HG03175 (cell line): ENCODE measurements at regions not wholly inside any gene's neighbourhood (a gene's known extent, or its start where the extent isn't known, plus 50 kb on each side); places are given as distances from the start of the nearest gene placed in this dataset.

Experiments used
- ATAC-seq: cut with Tn5 transposase; IDR thresholded peaks from one replicate; pipeline ENCODE4 v1.9.1; 2021; ENCODE audit warnings: mild to moderate bottlenecking, moderate library complexity; ENCODE audit not compliant: unreplicated experiment

DNA sequence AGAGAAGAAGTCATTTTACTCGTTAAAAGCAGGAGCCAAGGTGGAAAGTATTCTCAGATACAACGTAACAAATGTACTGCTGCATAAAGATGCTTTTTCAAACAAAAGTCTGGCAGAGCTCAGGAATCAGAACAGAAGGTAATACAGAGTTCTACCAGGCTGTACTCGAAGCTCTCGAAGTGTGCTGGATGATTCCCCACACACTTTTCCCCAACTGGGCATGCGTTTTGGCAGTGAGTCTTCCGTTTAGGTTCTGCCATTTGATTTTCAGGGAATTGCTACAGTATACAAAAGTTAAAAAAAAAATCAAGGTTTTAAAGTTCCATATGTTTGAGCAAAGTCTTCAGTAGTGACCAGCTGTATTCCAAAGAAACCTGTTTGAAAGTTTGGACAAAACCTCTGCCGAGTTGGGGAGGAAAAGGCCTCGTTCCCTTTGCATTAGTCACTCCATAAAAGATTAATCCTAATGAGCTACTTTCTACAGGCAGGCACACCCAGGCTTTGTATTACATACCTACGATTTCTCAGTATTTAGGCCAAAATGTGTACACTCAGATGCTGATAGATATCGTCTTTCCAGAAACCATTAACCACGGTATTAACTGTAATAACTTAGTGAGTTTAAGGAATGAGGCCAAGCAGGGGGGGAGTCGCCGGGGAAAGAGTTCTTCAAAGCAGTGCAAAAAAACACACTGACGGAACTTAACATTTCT lies 477.1 kb downstream of the LMO4 start:
- no peak for ATAC-seq

DNA sequence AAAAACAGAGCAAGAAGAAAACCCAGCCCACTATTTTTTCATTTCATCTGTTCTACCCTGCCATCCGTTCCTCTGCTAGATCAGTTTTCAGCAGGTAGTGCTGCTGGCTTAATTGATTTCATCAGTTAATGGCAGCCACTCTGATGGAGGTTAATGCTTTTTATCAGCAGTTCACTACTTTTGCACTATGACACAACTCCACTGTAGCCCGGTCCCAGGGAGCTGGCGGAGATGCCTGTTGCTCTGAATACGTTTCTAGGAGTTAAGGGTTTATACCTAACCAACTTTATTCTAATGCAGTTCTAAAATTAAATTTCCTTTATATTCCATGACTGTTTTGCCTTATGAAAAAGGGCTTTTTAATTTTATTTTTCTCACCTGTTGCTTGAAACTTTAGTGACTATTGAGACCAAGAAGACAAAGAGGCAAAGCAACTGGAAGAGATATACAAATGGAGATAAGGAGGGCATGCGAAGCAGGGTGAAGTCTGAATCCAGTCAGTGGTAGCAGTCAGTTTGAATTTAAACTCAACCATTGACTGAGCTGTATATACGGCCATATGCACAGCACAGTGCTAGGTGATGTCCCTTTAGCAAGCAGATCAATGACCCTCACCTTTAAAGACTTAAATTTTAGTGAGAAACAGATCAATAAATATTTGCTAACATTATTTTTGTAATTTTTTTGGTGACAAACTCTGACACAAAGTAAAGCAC lies 477.9 kb downstream of the LMO4 start:
- ATAC-seq = no peak

DNA sequence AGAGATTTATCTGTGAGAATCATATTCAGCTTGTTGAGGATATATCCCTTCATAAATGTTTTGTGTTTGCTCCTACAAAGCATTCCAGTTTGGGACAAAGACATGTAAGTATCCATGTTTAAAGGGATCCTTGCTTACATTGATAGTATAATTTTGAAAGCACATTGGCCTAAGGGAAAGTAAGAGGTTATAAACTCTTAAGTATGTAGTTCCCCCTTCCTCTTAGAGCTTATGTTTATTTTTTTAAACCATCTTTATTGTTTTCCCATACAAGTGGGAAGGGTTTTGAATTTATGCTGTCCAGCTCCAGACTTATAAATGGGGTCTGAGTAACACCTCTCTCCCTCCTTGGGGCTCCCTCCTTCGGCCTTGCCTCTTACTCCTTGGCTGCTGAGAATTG lies 481.5 kb downstream of the LMO4 start:
- ATAC-seq = no peak

DNA sequence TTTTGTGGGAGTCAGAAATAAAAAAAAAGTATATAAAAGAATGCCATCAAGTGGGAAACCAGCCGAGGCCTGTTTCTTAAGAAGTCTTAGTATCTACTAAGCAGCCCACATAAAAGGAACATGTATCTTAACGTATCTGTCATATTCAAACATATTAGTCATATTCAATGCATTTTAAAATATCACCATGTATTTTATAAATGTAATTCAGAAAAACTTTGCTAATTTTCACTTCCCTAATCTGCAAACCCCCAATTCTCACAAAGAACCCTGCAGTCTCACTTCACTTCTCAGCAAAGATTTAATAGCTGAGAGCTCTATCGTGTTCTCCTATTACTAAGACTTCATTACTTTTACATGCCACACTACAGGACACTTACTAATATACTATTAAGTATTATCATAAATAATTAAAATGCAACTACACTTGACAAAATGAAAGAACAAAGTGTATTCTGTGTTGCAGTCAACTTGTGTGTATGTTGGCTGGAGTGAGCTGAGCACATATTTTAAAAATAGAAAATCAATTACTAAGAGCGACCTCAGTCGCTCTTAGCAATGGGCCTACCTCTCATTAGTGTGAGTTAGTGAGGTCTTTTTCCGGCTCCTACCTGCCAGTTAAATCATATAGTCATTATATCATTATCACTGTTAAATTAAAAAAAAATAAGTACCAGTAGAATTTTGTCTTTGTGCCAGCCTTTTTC lies 484.3 kb downstream of the LMO4 start:
- ATAC-seq = peak; percentile 75

DNA sequence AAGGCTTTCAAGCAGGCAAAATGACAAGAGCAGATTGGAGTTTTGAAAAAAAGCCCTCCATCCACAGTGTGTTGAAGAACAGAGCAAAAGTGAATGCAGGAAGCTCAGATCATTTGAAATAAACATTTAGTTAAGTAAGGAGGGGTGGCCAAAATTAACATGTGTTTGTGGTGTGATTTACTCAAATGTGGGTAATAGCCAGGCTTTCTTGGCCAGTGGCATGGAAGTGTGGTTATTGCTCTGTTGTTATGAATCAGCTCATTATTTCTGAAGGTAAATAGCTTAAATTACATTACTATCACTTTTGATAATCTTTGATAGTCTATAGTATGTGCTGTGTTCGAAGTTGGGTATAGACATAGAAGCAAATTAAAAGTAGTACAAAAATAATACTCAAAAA lies 485.9 kb downstream of the LMO4 start:
- ATAC-seq = no peak

DNA sequence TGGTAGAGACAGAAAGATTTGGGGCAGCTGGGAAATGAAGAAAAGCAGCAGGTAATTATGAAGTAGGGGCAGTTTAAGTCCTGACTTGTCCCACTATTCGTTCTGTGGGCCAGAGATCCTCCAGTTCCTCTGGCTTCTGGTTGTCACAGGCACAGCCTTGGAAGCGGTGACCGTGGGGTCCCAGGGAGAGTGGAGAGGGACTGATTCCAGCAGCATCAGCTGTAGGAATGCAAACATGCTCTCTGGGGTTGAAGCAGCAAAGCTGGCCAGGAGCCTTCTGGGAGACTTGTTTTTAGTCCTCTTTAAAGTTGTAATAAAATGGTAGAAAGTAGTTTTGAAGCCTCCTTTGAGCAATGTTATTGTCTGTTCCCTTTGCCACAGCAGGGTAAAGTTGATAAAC lies 488.0 kb downstream of the LMO4 start:
- no peak for ATAC-seq

DNA sequence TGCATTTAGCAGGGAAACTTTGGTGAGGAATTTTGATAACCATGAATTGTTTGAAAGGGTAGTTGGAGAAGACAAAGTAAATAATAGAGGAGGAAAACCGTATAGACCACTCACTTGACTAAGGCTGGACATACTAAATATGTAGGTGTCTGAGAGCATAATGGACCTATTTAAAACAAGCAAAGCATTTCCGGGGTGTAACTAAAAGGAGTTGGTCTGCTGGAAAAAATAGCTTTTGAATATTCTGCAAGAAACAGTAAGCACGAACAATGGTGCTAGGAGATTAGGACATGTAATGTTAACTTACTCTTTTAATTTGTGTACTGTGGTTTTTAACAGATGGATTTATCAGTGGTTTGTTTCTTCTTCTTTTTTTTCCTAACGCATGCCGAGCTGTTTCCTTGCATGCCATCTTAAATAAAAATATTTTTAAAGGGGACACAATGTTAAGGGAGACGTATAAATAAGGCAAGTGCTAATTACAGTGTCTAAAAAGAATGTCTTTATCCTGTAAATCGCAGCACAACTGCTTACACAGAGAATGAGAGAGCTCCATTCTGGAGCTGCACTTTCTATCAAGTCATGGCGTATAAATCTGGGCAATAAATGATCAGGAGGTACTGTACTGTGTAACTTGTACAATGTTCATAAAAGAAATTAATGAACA lies 492.1 kb downstream of the LMO4 start:
- ATAC-seq = no peak

DNA sequence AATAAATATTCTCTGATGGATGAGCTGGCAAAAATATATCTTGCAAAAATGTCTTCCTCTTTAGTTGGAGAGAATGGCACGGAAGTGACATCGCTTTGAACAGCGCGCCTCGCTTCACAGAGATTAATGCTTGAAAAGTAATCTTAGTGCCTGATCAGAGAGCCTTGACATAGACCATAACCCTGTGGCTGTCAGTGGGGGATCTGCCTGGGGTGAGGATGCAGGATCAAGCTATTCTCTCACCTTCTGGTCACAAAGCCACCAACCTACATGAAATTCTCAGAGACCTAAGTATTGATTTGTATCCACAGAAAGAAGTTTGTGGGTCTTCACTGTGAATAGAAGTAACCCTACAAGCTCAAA lies 492.6 kb downstream of the LMO4 start:
- no peak for ATAC-seq

DNA sequence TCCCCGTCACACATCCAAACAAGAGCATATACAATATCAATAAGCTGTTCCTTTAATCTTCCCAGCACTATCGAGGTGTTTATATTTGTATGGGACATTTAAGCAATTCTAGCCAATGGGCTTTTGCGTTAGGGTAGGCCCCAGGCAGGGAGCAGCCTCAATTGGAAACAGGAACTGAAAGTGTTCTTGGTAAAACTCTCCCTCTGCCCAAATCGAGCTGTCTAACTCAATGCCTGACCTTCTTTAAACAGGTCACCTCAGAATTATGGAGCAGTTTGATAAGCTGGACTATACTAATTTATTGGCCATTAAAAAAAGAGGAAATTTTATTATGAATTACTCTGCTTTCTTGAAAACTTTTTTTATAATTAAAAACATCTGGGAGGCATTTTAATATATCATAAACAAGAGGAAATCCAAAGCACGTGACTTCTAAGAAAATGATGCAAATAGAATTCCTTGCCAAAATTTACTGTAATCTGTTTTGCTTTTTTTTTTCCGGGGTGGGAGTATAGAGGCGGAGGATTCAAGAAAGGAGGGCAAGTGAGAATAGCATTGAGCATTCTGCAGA lies 498.1 kb downstream of the LMO4 start:
- ATAC-seq = peak; percentile 87

DNA sequence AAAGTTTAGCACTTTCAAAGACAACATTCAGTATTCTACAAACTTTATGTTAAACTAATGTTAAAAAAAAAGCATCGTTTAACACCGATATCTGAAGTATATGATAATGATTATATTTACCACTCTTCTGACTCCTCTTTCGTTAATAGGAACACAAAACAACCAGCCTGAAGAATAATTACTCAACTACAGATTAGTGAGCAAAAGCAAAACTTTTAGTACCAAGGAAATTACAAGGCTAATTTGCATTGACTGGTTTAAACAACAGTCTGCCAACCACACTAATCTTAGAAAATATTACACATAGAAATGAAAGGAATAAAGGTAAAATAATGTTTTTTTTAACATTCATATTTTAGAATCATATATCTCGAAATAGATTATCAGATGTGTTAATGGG lies 500.7 kb downstream of the LMO4 start:
- peak; percentile 59 for ATAC-seq

DNA sequence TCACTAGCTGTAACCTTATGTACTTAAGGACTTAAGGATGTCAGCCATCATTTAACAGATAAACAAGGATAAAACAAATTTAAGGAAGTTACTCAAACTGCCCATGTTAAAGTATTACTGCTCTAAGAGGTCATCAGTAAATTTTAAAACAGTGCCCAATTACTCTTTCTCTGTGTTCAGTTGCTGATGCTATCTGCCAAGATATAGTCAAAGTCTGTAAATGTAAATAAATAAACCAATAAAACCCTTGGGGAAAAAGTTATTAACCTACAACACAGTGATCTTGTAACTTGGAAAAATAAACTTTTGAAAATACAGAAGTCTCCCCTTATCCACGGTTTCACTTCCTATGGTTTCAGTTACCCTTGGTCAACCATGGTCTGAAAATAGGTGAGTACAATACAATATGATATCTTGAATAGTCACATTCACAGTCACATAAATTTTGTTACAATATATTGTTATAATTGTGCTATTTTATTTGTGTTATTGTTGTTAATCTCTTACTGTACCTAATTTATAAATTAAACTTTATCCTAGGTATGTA lies 501.8 kb downstream of the LMO4 start:
- no peak for ATAC-seq

DNA sequence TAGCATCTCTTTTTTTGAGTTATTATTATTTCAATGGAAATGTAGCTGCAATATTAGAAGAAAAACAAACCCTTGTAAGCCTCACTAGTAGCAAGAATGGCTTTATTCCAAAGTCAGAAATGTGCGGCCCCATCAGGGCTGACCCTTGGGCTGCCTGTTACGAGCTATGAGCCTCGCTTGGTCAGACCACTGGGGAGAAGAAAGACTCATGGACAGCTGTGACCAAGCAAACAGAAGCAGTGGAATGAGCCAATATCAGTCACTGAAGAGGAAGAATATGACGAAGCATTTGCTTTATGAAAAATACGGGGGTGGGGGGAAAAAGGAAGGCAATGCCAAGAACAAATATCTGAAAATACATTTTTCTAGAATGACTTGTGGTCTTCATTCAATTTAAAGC lies 504.5 kb downstream of the LMO4 start:
- ATAC-seq = no peak

DNA sequence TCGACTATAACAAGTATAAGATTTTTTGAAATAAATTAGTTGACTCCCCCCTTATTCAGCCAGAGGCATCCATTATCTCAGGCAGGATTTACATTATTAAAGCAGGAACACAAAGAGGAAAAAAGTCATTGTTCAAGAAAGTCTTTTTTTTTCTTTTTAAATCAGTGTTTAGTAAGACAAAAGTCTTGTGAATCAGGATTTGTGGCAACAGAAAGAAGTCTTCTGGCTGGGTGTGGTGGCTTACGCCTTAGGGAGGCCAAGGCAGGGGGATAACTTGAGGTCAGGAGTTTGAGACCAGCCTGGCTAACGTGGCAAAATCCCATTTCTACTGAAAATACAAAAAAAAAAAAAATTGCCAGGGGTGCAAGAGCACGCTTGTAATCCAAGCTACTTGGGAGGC lies 505.5 kb downstream of the LMO4 start:
- ATAC-seq = no peak

DNA sequence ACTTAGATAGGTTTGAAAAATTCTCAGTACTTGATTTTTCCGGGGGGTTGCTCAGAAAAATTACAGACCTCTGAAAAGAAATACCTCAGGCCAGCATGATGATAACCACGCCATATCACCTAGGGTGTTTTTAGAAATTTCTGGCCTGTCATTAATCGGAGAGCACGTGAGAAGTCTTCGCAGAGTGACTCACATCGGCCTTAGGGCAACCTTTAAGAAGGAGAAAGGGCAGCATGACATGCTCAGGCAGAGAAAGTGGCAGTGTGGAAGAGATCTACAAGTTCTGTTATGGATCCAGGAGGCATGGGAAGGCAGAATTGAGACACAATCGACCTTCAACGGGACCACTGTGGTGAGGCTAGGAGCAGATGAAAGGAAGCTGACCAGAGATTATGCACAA lies 506.3 kb downstream of the LMO4 start:
- no peak for ATAC-seq

DNA sequence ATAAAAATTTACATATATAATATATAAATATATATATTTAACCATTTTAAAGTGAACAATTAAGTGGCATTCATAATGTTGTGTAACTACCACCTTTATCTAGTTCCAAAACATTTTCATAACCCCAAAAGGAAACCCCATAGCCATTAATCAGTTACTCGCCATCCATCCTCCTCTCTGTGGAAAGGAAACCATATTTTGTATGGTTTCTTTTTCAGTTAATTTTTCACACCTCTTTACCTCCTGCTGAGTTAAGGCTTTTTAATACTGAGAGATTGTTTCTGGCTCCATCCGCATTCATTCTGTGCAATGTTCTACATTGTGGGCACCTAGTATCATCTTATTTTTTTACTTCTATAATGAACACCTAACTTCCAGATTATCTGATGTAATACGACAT lies 512.1 kb downstream of the LMO4 start:
- ATAC-seq = peak; percentile 100

DNA sequence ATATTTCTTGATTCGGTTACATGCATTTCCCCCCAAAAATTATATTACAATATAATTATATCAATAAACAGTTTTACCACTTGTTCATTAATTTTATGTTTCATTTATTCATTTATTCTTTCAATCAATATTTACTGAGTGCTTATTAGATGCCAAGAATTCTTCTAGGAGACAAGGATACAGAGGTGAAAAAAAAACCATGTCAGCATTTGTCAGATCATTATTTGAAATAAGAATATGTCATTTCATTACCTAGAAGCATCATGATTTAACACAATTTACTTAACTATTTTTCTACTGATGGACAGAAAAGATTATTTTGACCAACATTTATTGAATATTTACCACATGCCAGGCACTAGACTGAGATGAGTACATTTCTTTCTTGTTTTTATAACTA lies 512.7 kb downstream of the LMO4 start:
- no peak for ATAC-seq

DNA sequence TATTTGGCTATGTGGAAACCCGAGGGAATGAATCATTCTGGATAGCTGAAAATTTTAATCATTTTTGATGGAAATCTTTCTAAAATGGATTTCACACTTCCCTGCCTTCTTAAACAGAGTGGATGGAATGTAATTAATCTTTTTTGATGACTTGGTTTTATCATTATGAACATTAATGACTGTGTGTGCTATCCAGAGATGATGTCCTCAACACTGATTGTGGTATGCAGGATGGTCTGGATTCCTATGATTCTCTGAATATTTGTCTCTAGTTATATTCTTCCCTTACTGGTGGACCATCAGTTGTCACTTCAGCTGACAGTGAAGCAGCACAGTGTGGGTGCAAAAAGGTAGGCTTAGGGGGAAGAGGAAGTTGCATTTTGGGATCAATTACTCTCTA lies 513.5 kb downstream of the LMO4 start:
- no peak for ATAC-seq

DNA sequence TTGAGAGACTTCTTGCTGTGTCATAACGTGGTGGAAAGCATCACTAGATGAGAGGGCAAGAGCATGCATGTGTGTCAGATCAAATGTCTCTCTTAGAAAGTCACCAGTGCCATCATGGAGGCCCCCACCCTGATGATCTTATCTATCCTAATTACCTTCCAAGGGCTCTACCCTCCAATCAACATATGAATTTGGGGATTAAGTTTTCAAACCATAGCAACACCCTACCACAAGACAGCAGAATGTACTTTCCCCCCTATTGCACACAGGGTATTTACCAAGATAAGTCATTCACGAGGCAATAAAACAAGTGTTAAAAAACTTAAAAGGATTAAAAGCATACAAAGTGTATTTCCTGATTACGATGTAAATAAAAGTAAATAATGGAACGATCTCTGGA lies 515.6 kb downstream of the LMO4 start:
- ATAC-seq = no peak

DNA sequence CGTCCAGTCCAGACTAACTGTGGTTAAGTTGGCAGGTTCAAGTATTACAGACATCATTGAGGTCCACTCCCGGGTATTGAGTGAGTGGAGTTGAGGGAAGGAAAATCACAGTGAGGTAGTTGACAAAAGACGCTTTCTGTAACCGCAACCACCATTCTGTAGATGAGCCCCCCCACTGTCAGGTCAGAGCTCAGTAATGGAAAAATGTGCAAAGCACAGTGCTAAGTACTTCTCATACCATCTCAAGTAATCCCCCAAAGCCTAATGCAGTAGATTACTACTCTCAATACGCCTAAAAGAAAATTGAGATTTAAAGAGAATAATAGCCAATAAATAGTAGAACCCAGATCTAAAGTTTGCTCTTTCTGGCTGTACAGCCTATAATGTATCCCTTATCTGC lies 522.8 kb downstream of the LMO4 start:
- ATAC-seq = no peak

DNA sequence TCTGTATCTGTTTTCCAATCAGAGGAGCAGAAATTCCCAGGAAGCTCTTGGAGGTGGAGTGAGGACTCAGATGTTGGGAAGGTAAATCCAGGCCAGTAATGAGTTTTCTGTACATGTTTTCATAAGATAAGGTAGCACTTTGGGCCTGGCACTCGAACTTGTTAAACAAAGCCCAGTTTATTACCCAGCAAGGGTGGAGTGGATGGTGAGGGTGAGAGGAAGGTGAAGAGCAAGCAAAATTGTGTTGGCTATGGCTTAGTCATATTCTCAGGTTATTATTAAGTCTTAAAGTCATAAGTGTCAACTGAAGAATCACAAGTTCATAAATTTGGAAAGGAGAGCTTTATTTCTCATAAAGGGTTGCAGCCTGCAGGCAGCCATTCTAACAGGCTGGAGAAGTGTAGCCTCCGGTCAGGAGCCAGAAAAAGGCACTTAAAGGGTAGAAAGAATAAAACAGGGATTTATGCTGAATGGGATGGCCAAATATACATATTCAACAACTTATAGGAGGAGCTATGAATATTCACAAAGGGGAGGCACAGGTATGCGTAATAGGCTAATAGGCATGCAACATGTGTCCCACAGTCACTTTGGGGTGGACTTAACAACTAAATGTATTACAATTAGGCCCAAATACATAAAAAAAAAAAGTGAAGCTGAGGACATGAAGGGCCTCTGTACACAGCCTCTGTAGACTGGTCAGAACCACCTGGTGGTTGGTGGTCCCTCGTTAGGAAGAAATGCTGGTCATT lies 523.9 kb downstream of the LMO4 start:
- ATAC-seq = no peak
